ENCODE measurements at regions not wholly inside any gene's neighbourhood (a gene's known extent, or its start where the extent isn't known, plus 50 kb on each side); places are given as distances from the start of the nearest gene placed in this dataset.

DNA sequence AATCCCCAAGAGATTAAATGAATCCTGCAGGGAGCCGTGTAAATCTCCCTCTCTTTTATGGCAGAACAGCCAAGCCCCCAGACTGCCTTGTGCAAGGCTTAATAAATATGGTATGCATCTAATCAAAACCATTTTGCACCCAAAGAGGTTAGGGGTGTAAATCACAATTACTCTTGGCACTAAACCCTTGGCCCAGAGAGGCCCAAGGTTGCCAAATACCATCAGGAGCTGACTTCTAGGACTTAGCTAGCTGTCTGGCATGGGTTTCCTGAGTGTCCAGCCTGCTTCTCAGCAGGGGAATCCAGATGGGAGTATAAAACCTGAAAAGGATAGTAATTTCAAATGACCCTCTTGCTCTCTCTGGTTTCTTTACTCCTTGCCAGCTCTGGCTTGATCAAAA is 610.4 kb downstream of the MED13L start:
- TF ChIP-seq, protein P1, sequence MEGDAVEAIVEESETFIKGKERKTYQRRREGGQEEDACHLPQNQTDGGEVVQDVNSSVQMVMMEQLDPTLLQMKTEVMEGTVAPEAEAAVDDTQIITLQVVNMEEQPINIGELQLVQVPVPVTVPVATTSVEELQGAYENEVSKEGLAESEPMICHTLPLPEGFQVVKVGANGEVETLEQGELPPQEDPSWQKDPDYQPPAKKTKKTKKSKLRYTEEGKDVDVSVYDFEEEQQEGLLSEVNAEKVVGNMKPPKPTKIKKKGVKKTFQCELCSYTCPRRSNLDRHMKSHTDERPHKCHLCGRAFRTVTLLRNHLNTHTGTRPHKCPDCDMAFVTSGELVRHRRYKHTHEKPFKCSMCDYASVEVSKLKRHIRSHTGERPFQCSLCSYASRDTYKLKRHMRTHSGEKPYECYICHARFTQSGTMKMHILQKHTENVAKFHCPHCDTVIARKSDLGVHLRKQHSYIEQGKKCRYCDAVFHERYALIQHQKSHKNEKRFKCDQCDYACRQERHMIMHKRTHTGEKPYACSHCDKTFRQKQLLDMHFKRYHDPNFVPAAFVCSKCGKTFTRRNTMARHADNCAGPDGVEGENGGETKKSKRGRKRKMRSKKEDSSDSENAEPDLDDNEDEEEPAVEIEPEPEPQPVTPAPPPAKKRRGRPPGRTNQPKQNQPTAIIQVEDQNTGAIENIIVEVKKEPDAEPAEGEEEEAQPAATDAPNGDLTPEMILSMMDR (IDR thresholded peaks at IDR 0.05), result no peak
- TF ChIP-seq POLR2A (IDR thresholded peaks at IDR 0.05), result no peak
- TF ChIP-seq POLR2AphosphoS5 (IDR thresholded peaks at IDR 0.05), result no peak
